ENCODE measurements at regions not wholly inside any gene's neighbourhood (a gene's known extent, or its start where the extent isn't known, plus 50 kb on each side); places are given as distances from the start of the nearest gene placed in this dataset.

GRCh38 chrY:7805624-7806023 lies 894.1 kb upstream of the AMELY start:
- H3K27ac ChIP-seq = no peak overlapping the region
- DNase-seq (ENCODE audit: low spot score in 2 of 2) = no peak
- H3K27me3 ChIP-seq = no peaks in the 10 kb centered on the region
- H3K4me3 ChIP-seq = no peak overlapping the region
- no peaks in the 10 kb centered on the region for H3K4me1 ChIP-seq
- no peaks in the 10 kb centered on the region for H3K36me3 ChIP-seq
- intact Hi-C loops (cut with DNase I; ENCODE audit: low total_unique reads) = no loop called here
- no peaks in the 10 kb centered on the region for H3K9me3 ChIP-seq
- TF ChIP-seq, protein P1, sequence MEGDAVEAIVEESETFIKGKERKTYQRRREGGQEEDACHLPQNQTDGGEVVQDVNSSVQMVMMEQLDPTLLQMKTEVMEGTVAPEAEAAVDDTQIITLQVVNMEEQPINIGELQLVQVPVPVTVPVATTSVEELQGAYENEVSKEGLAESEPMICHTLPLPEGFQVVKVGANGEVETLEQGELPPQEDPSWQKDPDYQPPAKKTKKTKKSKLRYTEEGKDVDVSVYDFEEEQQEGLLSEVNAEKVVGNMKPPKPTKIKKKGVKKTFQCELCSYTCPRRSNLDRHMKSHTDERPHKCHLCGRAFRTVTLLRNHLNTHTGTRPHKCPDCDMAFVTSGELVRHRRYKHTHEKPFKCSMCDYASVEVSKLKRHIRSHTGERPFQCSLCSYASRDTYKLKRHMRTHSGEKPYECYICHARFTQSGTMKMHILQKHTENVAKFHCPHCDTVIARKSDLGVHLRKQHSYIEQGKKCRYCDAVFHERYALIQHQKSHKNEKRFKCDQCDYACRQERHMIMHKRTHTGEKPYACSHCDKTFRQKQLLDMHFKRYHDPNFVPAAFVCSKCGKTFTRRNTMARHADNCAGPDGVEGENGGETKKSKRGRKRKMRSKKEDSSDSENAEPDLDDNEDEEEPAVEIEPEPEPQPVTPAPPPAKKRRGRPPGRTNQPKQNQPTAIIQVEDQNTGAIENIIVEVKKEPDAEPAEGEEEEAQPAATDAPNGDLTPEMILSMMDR (IDR thresholded peaks at IDR 0.05) = no peak
- TF ChIP-seq POLR2AphosphoS5 (IDR thresholded peaks at IDR 0.05) = no peak
- no peak for TF ChIP-seq POLR2A (IDR thresholded peaks at IDR 0.05)

- no peak for TF ChIP-seq POLR2A (IDR thresholded peaks at IDR 0.05)
- no peak for TF ChIP-seq POLR2AphosphoS5 (IDR thresholded peaks at IDR 0.05)
- TF ChIP-seq, protein P1 (IDR thresholded peaks at IDR 0.05) = no peak
- Histone ChIP-seq H3K4me3 (no peak overlapping the region), H3K27ac (no peak overlapping the region), H3K4me1 (no peaks in the 10 kb centered on the region), H3K36me3 (no peaks in the 10 kb centered on the region), H3K27me3 (no peaks in the 10 kb centered on the region), H3K9me3 (no peaks in the 10 kb centered on the region)
- intact Hi-C loops (cut with DNase I; ENCODE audit: low total_unique reads) = no loop called here
- no peak for DNase-seq (ENCODE audit: low spot score in 2 of 2)
Measured at GRCh38 chrY:7803737-7804136, 892.2 kb upstream of the AMELY start.

- Histone ChIP-seq H3K4me1 (no peaks in the 10 kb centered on the region), H3K27me3 (no peaks in the 10 kb centered on the region), H3K27ac (no peak overlapping the region), H3K9me3 (no peaks in the 10 kb centered on the region), H3K4me3 (no peak overlapping the region), H3K36me3 (no peaks in the 10 kb centered on the region)
- TF ChIP-seq, protein P1 (IDR thresholded peaks at IDR 0.05) = no peak
- TF ChIP-seq POLR2AphosphoS5 (IDR thresholded peaks at IDR 0.05) = no peak
- no peak for TF ChIP-seq POLR2A (IDR thresholded peaks at IDR 0.05)
- intact Hi-C loops (cut with DNase I; ENCODE audit: low total_unique reads) = no loop called here
- DNase-seq (ENCODE audit: low spot score in 2 of 2) = no peak
Measured at GRCh38 chrY:7796128-7796527, 884.6 kb upstream of the AMELY start.

- intact Hi-C loops (cut with DNase I; ENCODE audit: low total_unique reads) = no loop called here
- H3K36me3 ChIP-seq = no peaks in the 10 kb centered on the region
- H3K9me3 ChIP-seq = no peaks in the 10 kb centered on the region
- TF ChIP-seq POLR2AphosphoS5 (IDR thresholded peaks at IDR 0.05) (no peak), POLR2A (IDR thresholded peaks at IDR 0.05) (no peak)
- TF ChIP-seq, protein P1 (IDR thresholded peaks at IDR 0.05) = no peak
- H3K4me3 ChIP-seq = no peak overlapping the region
- DNase-seq (ENCODE audit: low spot score in 2 of 2) = no peak
- H3K4me1 ChIP-seq = no peaks in the 10 kb centered on the region
- H3K27ac ChIP-seq = no peak overlapping the region
- H3K27me3 ChIP-seq = no peaks in the 10 kb centered on the region
Measured at GRCh38 chrY:7794441-7794840, 882.9 kb upstream of the AMELY start.

DNA sequence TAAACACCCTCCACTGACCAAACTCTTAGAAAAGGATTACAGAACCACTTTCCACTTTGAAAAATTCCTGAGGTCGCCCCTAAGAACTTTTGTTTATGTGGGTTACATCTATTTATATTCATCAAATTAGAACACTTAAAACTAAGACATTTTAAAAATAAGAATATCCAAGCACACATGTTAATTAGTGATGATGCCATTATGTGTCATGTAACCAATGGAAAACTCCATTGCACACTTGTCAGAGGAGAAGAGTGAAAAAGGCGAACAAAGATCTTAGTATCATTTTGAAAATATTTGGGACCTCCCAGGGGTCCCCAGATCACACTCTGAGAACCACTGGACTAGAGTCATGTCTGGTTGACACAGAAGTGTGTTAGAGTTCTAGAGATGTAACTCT lies 882.4 kb upstream of the AMELY start:
- H3K4me3 ChIP-seq = no peak overlapping the region
- no peak for DNase-seq (ENCODE audit: low spot score in 2 of 2)
- intact Hi-C loops (cut with DNase I; ENCODE audit: low total_unique reads) = no loop called here
- H3K27ac ChIP-seq = no peak overlapping the region
- no peaks in the 10 kb centered on the region for H3K4me1 ChIP-seq
- no peaks in the 10 kb centered on the region for H3K9me3 ChIP-seq
- no peaks in the 10 kb centered on the region for H3K36me3 ChIP-seq
- TF ChIP-seq, protein P1 (IDR thresholded peaks at IDR 0.05) = no peak
- TF ChIP-seq POLR2AphosphoS5 (IDR thresholded peaks at IDR 0.05) = no peak
- TF ChIP-seq POLR2A (IDR thresholded peaks at IDR 0.05) = no peak
- no peaks in the 10 kb centered on the region for H3K27me3 ChIP-seq

Data from breast epithelium (tissue), 4 donors.